GM21423 (cell line): ENCODE measurements at regions not wholly inside any gene's neighbourhood (a gene's known extent, or its start where the extent isn't known, plus 50 kb on each side); places are given as distances from the start of the nearest gene placed in this dataset.
"Not testable (repeated sequence)": the region's sequence is repeated elsewhere in the genome, so short reads cannot be mapped to it uniquely, and the experiment has no call there.

ENCODE experiments used
- ATAC-seq: cut with Tn5 transposase; IDR thresholded peaks from one replicate; pipeline ENCODE4 v1.9.1; 2021; ENCODE audit warnings: mild to moderate bottlenecking, moderate library complexity; ENCODE audit not compliant: unreplicated experiment

DNA sequence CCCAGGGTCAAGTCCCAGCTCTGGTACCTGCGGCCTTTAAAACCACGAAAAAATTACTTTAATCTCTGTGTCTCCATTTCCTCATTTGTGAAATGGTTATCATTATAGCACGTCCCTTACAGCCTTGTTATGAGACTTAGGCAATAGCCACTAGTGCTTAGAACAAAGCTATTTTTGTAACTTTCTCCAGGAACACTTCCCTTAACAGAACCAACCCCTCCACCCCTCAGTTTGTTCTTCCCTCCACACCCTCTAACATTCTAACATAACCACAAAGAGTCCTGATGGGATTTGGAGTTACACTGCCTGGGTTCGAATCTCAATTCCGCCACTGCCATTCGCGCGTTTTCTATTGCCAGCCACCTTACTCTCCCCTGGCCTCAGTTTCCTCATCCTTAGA, 2777.4 kb upstream of the TPTE start:
- ATAC-seq, result not testable (repeated sequence)

- peak; percentile 97 for ATAC-seq
These were observed 2776.8 kb upstream of the TPTE start for GRCh38 chr21:7744406-7745099.

- ATAC-seq, result peak; percentile 68
These were observed 2776.3 kb upstream of the TPTE start for GRCh38 chr21:7745100-7745450.

GRCh38 chr21:7747964-7748363, 2773.4 kb upstream of the TPTE start:
- not testable (repeated sequence) for ATAC-seq

DNA sequence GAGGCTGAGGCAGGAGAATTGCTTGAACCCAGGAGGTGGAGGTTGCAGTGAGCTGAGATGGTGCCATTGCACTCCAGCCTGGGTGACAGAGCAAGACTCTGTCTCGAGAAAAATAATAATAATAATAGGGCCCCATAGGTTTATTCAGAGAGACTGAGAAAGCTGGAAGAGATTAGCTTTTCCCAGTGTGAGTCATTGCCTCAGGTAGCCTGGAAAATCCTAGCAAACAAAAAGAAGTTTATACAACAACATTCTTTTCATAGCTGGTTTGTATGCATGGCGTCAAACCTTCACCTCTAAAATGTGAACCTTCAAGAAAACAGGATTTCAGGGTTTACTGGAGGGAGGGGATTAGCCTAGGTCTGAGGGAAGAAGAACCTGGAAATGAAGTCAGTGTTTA, 2768.8 kb upstream of the TPTE start:
- ATAC-seq, result not testable (repeated sequence)

- peak; percentile 67 for ATAC-seq
These were observed 2768.0 kb upstream of the TPTE start for GRCh38 chr21:7753380-7753877.

DNA sequence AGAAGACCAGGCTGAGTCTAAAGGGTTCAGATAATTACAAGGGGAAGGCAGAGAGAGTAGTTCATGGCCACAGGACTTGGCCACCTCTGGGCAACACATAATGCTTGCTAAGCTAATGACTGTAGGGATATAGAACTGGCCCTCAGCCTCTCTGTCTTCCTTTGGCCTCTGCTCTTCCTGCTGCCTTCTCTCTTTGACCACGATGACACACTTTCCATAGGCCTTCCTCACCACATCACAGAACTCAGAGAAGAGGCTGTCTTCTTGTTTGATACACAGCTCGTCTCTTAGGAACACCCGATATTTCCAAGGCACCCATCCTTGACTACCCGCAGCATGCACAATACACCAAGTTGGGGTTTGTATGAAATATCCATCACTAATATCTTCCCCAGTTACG, 2751.4 kb upstream of the TPTE start:
- ATAC-seq, result not testable (repeated sequence)

GRCh38 chr21:7774219-7774618, 2747.2 kb upstream of the TPTE start:
- not testable (repeated sequence) for ATAC-seq

- ATAC-seq, result not testable (repeated sequence)
These were observed 2745.9 kb upstream of the TPTE start for GRCh38 chr21:7775327-7775984.

GRCh38 chr21:7776035-7776434, 2745.3 kb upstream of the TPTE start:
- not testable (repeated sequence) for ATAC-seq

DNA sequence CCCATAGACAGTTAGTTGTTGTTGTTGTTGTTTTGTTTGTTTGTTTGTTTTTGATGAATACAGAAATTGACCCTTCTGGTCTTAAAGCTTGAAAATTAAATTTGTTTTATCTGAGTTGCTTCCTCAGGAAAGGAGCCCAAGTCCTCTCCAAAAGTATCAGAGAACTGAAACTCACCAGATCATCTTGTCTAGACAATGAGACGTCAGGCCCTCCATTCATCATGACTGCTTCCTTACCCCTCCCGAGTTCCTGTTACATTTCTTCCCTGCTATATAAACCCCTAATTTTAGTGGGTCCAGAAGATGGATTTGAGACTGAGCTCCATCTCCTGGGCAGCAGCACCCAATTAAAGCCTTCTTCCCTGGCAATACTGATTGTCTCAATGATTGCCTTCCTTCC, 2744.8 kb upstream of the TPTE start:
- ATAC-seq, result not testable (repeated sequence)

DNA sequence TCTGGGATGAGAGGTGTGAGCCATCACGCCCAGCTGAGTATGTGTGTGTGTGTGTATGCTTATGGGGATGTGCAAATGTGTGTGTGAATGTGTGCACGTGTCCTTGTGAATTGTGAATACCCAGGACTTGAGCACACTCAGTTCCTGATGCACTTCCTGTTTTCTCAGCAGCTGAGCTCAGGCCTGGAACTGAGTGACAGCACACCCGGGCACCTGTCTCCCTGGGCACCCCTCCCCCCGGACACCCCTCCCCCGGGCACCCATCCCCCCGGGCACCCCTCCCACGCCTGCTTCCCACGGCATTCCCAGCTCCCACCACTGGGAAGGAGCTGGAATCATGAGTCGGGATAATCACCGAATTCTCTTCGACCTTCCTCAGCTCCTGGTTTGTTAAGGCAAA, 2744.1 kb upstream of the TPTE start:
- not testable (repeated sequence) for ATAC-seq

GRCh38 chr21:7787427-7788078, 2733.8 kb upstream of the TPTE start:
- not testable (repeated sequence) for ATAC-seq

GRCh38 chr21:7793797-7794196, 2727.6 kb upstream of the TPTE start:
- not testable (repeated sequence) for ATAC-seq

DNA sequence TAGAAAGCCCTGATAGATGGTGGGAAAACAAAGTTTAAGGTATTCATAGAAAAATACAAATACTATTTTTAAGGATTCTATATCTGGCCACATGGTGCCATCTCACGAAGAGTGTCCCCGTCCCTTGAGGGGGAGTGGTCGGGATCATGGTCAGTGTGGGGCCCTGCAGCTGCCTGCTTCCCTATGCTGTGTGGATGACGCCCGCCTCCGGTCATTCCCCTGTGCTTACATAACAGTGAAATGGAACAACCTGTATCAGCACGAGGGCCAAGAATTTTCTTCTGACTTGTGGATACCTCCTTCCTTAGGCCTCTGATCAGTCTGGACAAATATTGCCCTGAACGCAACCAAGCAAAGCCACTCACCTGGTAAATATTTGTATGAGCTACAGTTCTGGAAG, 2724.1 kb upstream of the TPTE start:
- not testable (repeated sequence) for ATAC-seq

- not testable (repeated sequence) for ATAC-seq
These were observed 2722.9 kb upstream of the TPTE start for GRCh38 chr21:7798446-7798845.

DNA sequence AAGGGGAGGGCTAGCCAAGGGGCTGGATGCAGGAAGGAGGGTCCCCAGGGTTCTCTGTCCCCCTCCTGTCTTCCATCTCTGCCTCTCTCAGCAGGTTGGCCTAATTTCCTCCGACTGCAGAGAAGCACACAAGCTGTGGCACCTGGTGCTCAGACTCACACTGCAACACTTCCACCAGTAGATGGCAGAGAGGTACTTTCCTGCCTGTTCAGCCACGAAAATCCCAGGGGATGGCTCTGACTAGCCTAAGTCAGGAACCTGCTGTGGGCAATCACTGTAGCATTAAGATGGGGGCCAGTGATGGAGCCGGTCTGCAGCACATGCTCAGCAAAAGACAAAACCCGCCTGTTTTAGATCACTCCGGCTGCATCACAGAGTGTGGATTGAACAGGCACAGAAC, 2721.7 kb upstream of the TPTE start:
- ATAC-seq, result not testable (repeated sequence)

- ATAC-seq, result not testable (repeated sequence)
These were observed 2707.9 kb upstream of the TPTE start for GRCh38 chr21:7813475-7813874.

DNA sequence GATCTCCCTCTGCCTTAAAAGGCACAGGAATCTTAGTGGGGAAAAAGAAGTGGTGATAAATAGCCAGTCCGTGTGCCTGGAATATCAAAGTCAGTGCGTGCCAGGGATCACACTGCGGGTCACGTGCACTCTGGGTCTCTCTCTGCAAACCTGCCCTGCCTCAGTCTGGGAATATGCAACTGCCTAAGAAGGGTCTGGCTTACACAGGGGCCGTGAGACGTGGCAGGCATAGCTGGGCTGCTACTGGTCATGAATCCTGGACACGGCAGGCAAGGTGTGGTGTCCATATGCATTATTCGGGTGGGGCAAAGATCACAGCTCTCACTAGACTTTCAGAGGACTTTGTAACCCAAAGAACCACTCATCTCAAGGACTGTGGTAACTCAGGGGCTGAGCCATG, 2704.4 kb upstream of the TPTE start:
- not testable (repeated sequence) for ATAC-seq

DNA sequence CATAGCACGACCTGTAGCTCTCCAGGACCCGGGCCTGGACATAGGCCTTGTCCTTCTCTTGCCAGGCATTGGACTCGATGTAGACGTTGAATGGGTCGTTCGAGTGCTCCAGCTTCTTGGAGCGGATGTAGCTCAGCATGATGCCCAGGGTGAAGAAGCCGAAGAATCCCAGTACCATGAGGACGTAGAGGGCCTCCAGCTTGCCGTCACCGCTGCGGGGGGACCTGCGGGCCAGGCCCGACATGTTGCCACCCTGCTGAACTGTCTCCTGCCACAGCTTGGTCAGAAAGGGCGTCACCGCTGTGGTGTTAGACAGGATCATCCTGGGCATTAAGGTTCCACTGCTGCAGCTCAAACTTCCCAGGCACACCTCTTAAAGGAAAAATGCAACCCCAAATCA, 2702.1 kb upstream of the TPTE start:
- ATAC-seq, result not testable (repeated sequence)

GRCh38 chr21:7825627-7826026, 2695.8 kb upstream of the TPTE start:
- not testable (repeated sequence) for ATAC-seq

- not testable (repeated sequence) for ATAC-seq
These were observed 2695.2 kb upstream of the TPTE start for GRCh38 chr21:7826174-7826573.
